GM12892 (cell line): ENCODE measurements at regions not wholly inside any gene's neighbourhood (a gene's known extent, or its start where the extent isn't known, plus 50 kb on each side); places are given as distances from the start of the nearest gene placed in this dataset.

Experiments
- POLR2A ChIP-seq: IDR thresholded peaks from 2 replicates; pipeline ENCODE4 v1.6.1; 2011; ENCODE audit warnings: low read depth, low read length, control low read depth
- POLR2AphosphoS5 ChIP-seq: IDR thresholded peaks from 2 replicates; pipeline ENCODE4 v1.6.1; 2011; ENCODE audit warnings: low read depth, low read length, control low read depth
- TAF1 ChIP-seq: IDR thresholded peaks from 2 replicates; pipeline ENCODE4 v1.6.1; 2011; ENCODE audit warnings: low read depth, mild to moderate bottlenecking, control low read depth, low read length, borderline replicate concordance

DNA sequence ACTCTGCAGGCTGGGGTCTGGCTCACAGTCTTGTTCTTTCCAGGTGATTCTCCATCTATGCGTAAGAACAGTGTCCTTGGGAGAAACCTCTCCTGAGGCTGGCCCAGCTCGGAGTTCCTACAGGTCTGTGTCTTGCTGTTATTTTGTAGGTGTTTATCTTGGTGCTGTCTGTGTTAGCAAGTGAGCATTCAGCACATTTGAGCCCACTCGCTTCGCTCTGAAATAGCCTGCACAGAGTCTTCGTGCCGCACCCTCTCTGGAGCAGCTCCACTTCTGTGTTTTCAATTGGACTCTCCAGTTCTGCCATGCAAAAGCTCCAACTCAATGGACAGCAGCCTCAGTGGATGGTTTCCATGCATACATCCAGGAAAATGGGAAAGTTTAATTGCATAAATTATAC is 378.2 kb upstream of the ST6GAL2 start:
- TF ChIP-seq POLR2AphosphoS5 (no peak), POLR2A (no peak), TAF1 (no peak)
